Fibroblast of villous mesenchyme (primary cell): ENCODE measurements at regions not wholly inside any gene's neighbourhood (a gene's known extent, or its start where the extent isn't known, plus 50 kb on each side); places are given as distances from the start of the nearest gene placed in this dataset.

ENCODE experiments used
- DNase-seq: peaks from one replicate; pipeline ENCODE4 v3.0.0-alpha.2; 2010; ENCODE audit warnings: low read depth
- H3K4me3 ChIP-seq: 2 replicates; pipeline ENCODE4 v1.5.1; 2011; ENCODE audit warnings: low read depth, mild to moderate bottlenecking, low read length
- CTCF ChIP-seq: IDR thresholded peaks from 2 replicates; pipeline ENCODE4 v1.5.1; 2012; ENCODE audit warnings: low read depth, mild to moderate bottlenecking, low read length; ENCODE audit not compliant: insufficient read depth

DNA sequence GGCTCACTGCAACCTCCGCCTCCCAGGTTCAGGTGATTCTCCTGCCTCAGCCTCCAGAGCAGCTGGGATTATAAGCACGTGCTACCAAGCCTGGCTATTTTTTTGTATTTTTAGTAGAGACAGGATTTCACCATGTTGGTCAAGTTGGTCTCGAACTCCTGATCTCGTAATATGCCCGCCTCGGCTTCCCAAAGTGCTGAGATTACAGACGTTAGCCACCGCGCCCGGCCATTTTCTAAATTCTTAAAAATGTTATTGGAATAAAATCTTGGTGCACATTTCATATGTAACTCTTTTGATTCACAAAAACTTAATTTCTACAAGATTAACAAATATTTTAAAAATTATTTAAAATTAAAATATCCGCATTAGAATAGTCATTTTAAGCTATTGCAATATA, 1480.3 kb upstream of the SPRY2 start:
- no peak for TF ChIP-seq CTCF
- no peak for DNase-seq
- H3K4me3 ChIP-seq, result no peak overlapping the region

- no peak for DNase-seq
- H3K4me3 ChIP-seq, result no peak overlapping the region
- no peak for TF ChIP-seq CTCF
Measured at GRCh38 chr13:81800433-81800832, 1459.5 kb upstream of the SPRY2 start.

- no peak overlapping the region for H3K4me3 ChIP-seq
- no peak for TF ChIP-seq CTCF
- no peak for DNase-seq
Measured at GRCh38 chr13:81795710-81796109, 1454.8 kb upstream of the SPRY2 start.

- no peak overlapping the region for H3K4me3 ChIP-seq
- no peak for TF ChIP-seq CTCF
- no peak for DNase-seq
Measured at GRCh38 chr13:81791641-81792040, 1450.7 kb upstream of the SPRY2 start.

- no peak for DNase-seq
- no peak for TF ChIP-seq CTCF
- no peak overlapping the region for H3K4me3 ChIP-seq
Measured at GRCh38 chr13:81781471-81781870, 1440.5 kb upstream of the SPRY2 start.

DNA sequence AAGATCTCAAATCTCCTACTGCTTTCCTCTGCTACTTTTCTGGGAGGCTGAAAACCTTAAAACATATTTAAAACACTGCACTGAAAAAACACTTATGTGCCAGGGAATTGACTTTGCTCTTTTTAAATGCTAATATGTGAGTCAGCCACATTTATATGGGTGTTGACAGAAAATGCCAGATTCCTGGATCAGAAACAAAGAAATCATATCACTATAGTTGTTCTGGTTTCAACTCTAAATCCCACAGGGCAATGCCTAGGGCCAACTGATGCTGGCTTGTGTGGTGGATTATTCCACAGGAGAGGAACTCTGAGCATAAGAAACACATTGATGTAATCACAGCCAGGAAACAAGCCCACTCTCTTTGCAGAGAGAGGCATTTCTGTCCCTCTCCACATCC, 1439.0 kb upstream of the SPRY2 start:
- TF ChIP-seq CTCF, result no peak
- H3K4me3 ChIP-seq, result no peak overlapping the region
- no peak for DNase-seq

DNA sequence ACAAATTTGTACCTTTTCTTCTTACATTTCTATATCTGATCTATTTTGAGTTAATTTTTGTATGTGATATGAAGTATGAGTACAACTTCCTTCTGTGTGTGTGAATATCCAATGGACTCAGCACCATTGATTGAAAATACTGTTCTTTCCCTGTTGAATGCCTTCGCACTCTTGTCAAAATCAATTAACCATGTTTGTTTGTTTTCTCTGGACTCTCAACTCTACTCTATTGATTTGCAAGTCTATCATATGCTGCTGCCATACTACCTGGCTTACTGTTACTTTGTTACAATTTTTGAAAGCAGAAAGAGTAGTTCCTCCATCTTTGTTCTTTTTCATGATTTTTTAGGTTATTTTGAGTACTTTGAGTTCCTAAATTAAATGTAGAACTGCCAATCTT, 1437.4 kb upstream of the SPRY2 start:
- no peak for DNase-seq
- H3K4me3 ChIP-seq, result no peak overlapping the region
- TF ChIP-seq CTCF, result no peak
